Glutamatergic neuron (in vitro differentiated cells): ENCODE measurements at regions not wholly inside any gene's neighbourhood (a gene's known extent, or its start where the extent isn't known, plus 50 kb on each side); places are given as distances from the start of the nearest gene placed in this dataset.

Experiments
- DNase-seq: peaks from one replicate; pipeline ENCODE4 v3.0.0; 2022
- H3K27ac Mint-ChIP-seq: one replicate; pipeline ENCODE4 v1.8.0; 2020; ENCODE audit warnings: mild to moderate bottlenecking, mixed read lengths, inconsistent platforms; ENCODE audit not compliant: unreplicated experiment
- H3K27me3 Mint-ChIP-seq: one replicate; pipeline ENCODE4 v1.8.0; 2020; ENCODE audit warnings: mild to moderate bottlenecking, moderate library complexity, mixed read lengths, inconsistent platforms; ENCODE audit not compliant: unreplicated experiment
- H3K36me3 Mint-ChIP-seq: one replicate; pipeline ENCODE4 v1.8.0; 2020; ENCODE audit warnings: mild to moderate bottlenecking, mixed read lengths, inconsistent platforms; ENCODE audit not compliant: unreplicated experiment
- H3K4me1 Mint-ChIP-seq: one replicate; pipeline ENCODE4 v1.8.0; 2020; ENCODE audit warnings: mild to moderate bottlenecking, low read depth, mixed read lengths, inconsistent platforms; ENCODE audit not compliant: unreplicated experiment
- H3K4me3 Mint-ChIP-seq: one replicate; pipeline ENCODE4 v1.8.0; 2020; ENCODE audit warnings: mild to moderate bottlenecking, mixed read lengths, inconsistent platforms; ENCODE audit not compliant: unreplicated experiment
- H3K9me3 Mint-ChIP-seq: one replicate; pipeline ENCODE4 v1.8.0; 2020; ENCODE audit warnings: mild to moderate bottlenecking, moderate library complexity, mixed read lengths, inconsistent platforms; ENCODE audit not compliant: unreplicated experiment
- TF ChIP-seq, protein P1 (sequence below): fragments of 200-600 bp; sonication (generic); IDR thresholded peaks from one replicate; pipeline ENCODE4 v1.5.0; 2021; ENCODE audit not compliant: partially characterized antibody, unreplicated experiment

DNA sequence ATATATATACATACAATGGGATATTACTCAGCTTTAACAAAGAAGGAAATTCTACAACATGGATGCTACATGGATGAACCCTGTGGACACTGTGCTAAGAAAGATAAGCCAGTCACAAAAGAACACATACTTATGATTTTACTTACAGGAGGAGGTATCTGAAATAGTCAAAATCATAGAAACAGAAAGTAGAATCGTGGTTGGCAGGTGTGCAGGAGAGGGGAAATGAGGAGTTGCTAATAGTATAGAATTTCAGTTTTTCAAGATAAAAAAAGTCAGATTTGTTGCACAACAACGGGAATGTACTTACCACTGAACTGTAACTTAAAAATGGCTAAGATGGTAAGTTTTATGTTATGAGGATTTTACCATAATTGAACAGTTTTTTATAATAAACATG, 706.3 kb downstream of the TFAP2A start:
- H3K27ac Mint-ChIP-seq, result no peak overlapping the region
- no peaks in the 10 kb centered on the region for H3K4me1 Mint-ChIP-seq
- no peak for DNase-seq
- no peaks in the 10 kb centered on the region for H3K36me3 Mint-ChIP-seq
- H3K4me3 Mint-ChIP-seq, result no peak overlapping the region
- H3K27me3 Mint-ChIP-seq, result no peaks in the 10 kb centered on the region
- TF ChIP-seq, protein P1, sequence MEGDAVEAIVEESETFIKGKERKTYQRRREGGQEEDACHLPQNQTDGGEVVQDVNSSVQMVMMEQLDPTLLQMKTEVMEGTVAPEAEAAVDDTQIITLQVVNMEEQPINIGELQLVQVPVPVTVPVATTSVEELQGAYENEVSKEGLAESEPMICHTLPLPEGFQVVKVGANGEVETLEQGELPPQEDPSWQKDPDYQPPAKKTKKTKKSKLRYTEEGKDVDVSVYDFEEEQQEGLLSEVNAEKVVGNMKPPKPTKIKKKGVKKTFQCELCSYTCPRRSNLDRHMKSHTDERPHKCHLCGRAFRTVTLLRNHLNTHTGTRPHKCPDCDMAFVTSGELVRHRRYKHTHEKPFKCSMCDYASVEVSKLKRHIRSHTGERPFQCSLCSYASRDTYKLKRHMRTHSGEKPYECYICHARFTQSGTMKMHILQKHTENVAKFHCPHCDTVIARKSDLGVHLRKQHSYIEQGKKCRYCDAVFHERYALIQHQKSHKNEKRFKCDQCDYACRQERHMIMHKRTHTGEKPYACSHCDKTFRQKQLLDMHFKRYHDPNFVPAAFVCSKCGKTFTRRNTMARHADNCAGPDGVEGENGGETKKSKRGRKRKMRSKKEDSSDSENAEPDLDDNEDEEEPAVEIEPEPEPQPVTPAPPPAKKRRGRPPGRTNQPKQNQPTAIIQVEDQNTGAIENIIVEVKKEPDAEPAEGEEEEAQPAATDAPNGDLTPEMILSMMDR, result no peak
- no peaks in the 10 kb centered on the region for H3K9me3 Mint-ChIP-seq

DNA sequence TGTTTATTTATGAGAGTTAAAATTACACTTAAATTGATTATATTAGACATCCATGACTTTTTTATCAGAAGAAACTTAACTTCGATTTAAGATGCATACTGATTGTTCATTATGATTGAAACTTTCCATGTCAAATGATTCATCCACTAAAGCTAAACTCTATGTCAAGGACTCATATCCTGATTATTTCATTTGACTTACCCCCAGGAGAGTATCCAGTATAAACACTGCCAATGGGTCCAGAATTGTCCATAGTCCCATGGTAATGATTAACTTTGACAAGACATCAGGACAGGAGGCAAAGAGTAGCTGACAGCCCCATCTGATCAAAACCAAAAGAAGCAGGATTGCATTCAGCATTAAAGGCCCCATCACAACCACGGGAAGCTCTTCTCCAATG, 709.9 kb downstream of the TFAP2A start:
- Mint-ChIP-seq H3K36me3 (no peaks in the 10 kb centered on the region), H3K27ac (no peak overlapping the region), H3K9me3 (no peaks in the 10 kb centered on the region), H3K4me1 (no peaks in the 10 kb centered on the region), H3K27me3 (no peaks in the 10 kb centered on the region), H3K4me3 (no peak overlapping the region)
- TF ChIP-seq, protein P1, result no peak
- no peak for DNase-seq

DNA sequence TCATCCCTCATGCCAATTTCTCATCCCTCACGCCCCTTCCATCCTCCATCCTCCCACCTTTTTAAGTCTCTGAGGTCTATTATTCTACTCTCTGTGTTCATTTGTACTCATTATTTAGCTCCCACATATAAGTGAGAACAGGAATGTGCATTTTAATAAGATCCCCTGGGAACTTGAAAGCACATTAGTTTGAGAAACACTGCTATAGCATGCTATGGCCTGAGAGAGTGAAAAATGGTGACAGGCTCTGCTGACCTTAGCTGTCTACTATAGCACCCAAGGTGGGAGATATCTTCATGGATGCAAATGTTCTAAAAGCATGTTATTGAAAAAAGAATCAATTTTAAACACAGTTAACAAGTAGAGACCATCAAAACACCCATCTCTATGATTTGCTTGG, 712.0 kb downstream of the TFAP2A start:
- H3K4me1 Mint-ChIP-seq, result no peaks in the 10 kb centered on the region
- no peak overlapping the region for H3K27ac Mint-ChIP-seq
- no peaks in the 10 kb centered on the region for H3K36me3 Mint-ChIP-seq
- no peak for DNase-seq
- H3K4me3 Mint-ChIP-seq, result no peak overlapping the region
- peaks cover 1% of the 10 kb centered on the region for H3K27me3 Mint-ChIP-seq
- H3K9me3 Mint-ChIP-seq, result no peaks in the 10 kb centered on the region
- TF ChIP-seq, protein P1, result no peak

DNA sequence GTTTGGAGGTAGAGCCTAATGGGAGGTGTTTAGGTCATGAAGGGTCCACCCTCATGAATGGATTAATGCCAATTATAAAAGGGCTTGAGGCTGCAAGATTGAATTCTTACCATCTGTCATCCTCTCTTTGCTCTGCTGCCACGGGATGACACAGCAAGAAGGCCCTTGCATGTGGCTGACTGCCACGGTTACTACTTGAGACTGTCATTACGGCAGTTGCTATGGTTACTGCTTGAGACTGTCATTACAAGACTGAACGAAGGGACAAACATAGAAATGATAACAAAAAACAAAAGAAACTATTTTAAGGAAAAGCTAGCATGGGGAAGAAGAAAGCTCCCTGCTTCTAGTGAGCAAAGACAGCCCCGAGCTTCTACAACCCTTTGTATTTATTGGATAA, 715.0 kb downstream of the TFAP2A start:
- Mint-ChIP-seq H3K4me1 (no peaks in the 10 kb centered on the region), H3K27ac (no peak overlapping the region), H3K36me3 (no peaks in the 10 kb centered on the region), H3K9me3 (no peaks in the 10 kb centered on the region), H3K4me3 (no peak overlapping the region), H3K27me3 (peaks cover 1% of the 10 kb centered on the region)
- TF ChIP-seq, protein P1, result no peak
- DNase-seq, result no peak

DNA sequence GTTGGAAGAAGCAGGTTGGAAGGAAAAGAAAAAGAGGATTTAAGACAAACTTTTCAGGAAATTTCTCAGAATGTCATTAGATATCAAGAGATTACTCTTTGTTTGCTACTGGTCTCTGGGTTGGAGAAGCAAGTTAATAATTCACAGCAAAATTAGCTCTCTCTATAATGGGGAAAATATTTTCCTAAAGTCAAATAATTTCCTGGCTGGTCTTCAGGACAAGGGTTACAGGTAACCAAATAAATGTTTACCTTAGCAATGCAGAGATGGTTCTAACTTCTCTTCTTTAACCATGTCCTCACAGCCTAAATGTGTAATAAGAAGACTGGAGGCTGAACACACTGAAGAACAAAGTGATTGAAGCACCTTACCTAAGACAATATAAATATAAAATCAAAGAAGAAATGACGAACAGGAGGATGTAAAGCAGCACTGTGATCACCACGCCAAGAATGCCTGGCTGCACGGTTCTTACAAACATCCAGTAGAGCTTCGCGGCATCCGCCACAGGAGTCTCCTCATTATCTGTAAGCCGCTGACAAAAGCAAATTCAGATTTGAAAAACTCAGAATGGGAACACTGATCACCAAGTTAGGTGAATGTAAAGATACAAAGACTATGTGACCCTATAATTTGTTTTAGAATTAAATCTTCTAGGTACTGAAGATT, 717.5 kb downstream of the TFAP2A start:
- TF ChIP-seq, protein P1, result no peak
- no peaks in the 10 kb centered on the region for H3K9me3 Mint-ChIP-seq
- H3K27me3 Mint-ChIP-seq, result peaks cover 1% of the 10 kb centered on the region
- no peaks in the 10 kb centered on the region for H3K36me3 Mint-ChIP-seq
- no peak overlapping the region for H3K4me3 Mint-ChIP-seq
- no peak overlapping the region for H3K27ac Mint-ChIP-seq
- no peaks in the 10 kb centered on the region for H3K4me1 Mint-ChIP-seq
- DNase-seq, result no peak
